ENCODE measurements at regions not wholly inside any gene's neighbourhood (a gene's known extent, or its start where the extent isn't known, plus 50 kb on each side); places are given as distances from the start of the nearest gene placed in this dataset.

DNA sequence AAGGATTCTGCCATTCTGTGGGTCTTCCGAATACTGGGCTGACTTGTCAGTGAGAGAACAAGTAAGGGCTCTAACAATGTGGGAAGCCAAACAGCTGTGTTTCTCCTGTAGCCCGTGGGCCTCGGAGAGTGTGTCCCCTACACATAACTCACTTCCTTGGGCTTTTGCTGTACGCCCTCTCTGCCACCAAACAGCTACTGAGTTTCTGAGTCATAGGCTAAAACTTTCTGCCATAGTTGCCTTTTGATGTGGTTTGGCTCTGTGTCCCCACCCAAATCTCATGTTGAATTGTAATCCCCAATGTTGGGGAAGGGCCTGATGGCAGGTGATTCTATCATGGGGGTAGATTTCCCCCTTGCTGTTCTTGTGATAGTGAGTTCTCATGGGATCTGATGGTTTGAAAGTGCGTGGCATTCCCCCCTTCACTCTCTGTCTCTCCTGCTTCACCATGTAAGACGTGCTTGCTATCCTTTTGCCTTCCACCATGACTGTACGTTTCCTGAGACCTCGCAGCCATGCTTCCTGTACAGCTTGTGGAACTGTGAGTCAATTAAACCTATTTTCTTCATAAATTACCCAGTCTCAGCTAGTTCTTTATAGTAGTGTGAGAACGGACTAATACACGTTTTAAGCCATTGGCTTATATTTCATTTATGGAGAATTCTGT is 194.8 kb upstream of the HMCN1 start:
- TF ChIP-seq POLR2AphosphoS5 (IDR thresholded peaks at IDR 0.05; ENCODE audit: insufficient read depth, low read depth, low read length) (no peak), FOS (IDR thresholded peaks at IDR 0.05; ENCODE audit: borderline replicate concordance, insufficient read depth, low read length) (no peak), GATA2 (IDR thresholded peaks at IDR 0.05; ENCODE audit: insufficient read depth, insufficient read length, low read depth, low read length) (no peak), POLR2A (IDR thresholded peaks at IDR 0.05; ENCODE audit: low read depth, low read length) (no peak)
- TF ChIP-seq, protein P1, sequence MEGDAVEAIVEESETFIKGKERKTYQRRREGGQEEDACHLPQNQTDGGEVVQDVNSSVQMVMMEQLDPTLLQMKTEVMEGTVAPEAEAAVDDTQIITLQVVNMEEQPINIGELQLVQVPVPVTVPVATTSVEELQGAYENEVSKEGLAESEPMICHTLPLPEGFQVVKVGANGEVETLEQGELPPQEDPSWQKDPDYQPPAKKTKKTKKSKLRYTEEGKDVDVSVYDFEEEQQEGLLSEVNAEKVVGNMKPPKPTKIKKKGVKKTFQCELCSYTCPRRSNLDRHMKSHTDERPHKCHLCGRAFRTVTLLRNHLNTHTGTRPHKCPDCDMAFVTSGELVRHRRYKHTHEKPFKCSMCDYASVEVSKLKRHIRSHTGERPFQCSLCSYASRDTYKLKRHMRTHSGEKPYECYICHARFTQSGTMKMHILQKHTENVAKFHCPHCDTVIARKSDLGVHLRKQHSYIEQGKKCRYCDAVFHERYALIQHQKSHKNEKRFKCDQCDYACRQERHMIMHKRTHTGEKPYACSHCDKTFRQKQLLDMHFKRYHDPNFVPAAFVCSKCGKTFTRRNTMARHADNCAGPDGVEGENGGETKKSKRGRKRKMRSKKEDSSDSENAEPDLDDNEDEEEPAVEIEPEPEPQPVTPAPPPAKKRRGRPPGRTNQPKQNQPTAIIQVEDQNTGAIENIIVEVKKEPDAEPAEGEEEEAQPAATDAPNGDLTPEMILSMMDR (IDR thresholded peaks at IDR 0.05; ENCODE audit: extremely low read depth in 1 of 2, insufficient read depth in 1 of 2, low read depth in 1 of 2, low read length in 2 of 2), result no peak

All from endothelial cell of umbilical vein (primary cell).